DND-41 (cell line): ENCODE measurements at regions not wholly inside any gene's neighbourhood (a gene's known extent, or its start where the extent isn't known, plus 50 kb on each side); places are given as distances from the start of the nearest gene placed in this dataset.

Experiments used
- CTCF ChIP-seq: IDR thresholded peaks from 2 replicates; pipeline ENCODE4 v1.5.1; 2012; ENCODE audit warnings: borderline replicate concordance, low read length, moderate library complexity, mild to moderate bottlenecking; ENCODE audit not compliant: poor library complexity, severe bottlenecking; ENCODE audit errors: extremely low read depth
- EZH2 ChIP-seq: IDR thresholded peaks from 3 replicates; pipeline ENCODE4 v1.6.1; 2012; ENCODE audit warnings: borderline replicate concordance, low read depth, mild to moderate bottlenecking, moderate library complexity, low read length, inconsistent platforms; ENCODE audit not compliant: severe bottlenecking

- TF ChIP-seq EZH2 = no peak
- TF ChIP-seq CTCF = no peak
Measured at GRCh38 chr3:42033741-42034140, 57.4 kb upstream of the TRAK1 start.
